ENCODE measurements at regions not wholly inside any gene's neighbourhood (a gene's known extent, or its start where the extent isn't known, plus 50 kb on each side); places are given as distances from the start of the nearest gene placed in this dataset.

- Histone ChIP-seq H3K9me3 (ENCODE audit: severe bottlenecking) (no peaks in the 10 kb centered on the region), H3K27ac (ENCODE audit: poor library complexity, severe bottlenecking) (no peak overlapping the region), H3K36me3 (ENCODE audit: low read depth) (no peaks in the 10 kb centered on the region), H3K4me3 (ENCODE audit: severe bottlenecking) (no peak overlapping the region), H3K27me3 (ENCODE audit: insufficient read depth, poor library complexity, severe bottlenecking) (no peaks in the 10 kb centered on the region), H3K4me1 (ENCODE audit: insufficient read depth, poor library complexity, severe bottlenecking) (no peaks in the 10 kb centered on the region)
- no peak for TF ChIP-seq CTCF (IDR thresholded peaks at IDR 0.05; ENCODE audit: poor library complexity, severe bottlenecking)
- ATAC-seq (ENCODE audit: low read depth), result no peak
- no peak for DNase-seq (ENCODE audit: low spot score)
These were observed 860.6 kb upstream of the CELF2 start for GRCh38 chr10:10156917-10157600.

GRCh38 chr10:10160821-10161312, 856.8 kb upstream of the CELF2 start:
- Histone ChIP-seq H3K4me3 (ENCODE audit: severe bottlenecking) (no peak overlapping the region), H3K9me3 (ENCODE audit: severe bottlenecking) (no peaks in the 10 kb centered on the region), H3K27ac (ENCODE audit: poor library complexity, severe bottlenecking) (no peak overlapping the region), H3K4me1 (ENCODE audit: insufficient read depth, poor library complexity, severe bottlenecking) (no peaks in the 10 kb centered on the region), H3K36me3 (ENCODE audit: low read depth) (no peaks in the 10 kb centered on the region), H3K27me3 (ENCODE audit: insufficient read depth, poor library complexity, severe bottlenecking) (no peaks in the 10 kb centered on the region)
- DNase-seq (ENCODE audit: low spot score) (no peak), ATAC-seq (ENCODE audit: low read depth) (no peak)
- TF ChIP-seq CTCF (IDR thresholded peaks at IDR 0.05; ENCODE audit: poor library complexity, severe bottlenecking), result no peak

GRCh38 chr10:10164848-10165247, 852.8 kb upstream of the CELF2 start:
- H3K27ac ChIP-seq (ENCODE audit: poor library complexity, severe bottlenecking), result no peak overlapping the region
- no peaks in the 10 kb centered on the region for H3K4me1 ChIP-seq (ENCODE audit: insufficient read depth, poor library complexity, severe bottlenecking)
- DNase-seq (ENCODE audit: low spot score) (no peak), ATAC-seq (ENCODE audit: low read depth) (no peak)
- no peaks in the 10 kb centered on the region for H3K27me3 ChIP-seq (ENCODE audit: insufficient read depth, poor library complexity, severe bottlenecking)
- no peaks in the 10 kb centered on the region for H3K9me3 ChIP-seq (ENCODE audit: severe bottlenecking)
- no peaks in the 10 kb centered on the region for H3K36me3 ChIP-seq (ENCODE audit: low read depth)
- no peak overlapping the region for H3K4me3 ChIP-seq (ENCODE audit: severe bottlenecking)
- no peak for TF ChIP-seq CTCF (IDR thresholded peaks at IDR 0.05; ENCODE audit: poor library complexity, severe bottlenecking)

GRCh38 chr10:10165415-10165814, 852.3 kb upstream of the CELF2 start:
- Histone ChIP-seq H3K36me3 (ENCODE audit: low read depth) (no peaks in the 10 kb centered on the region), H3K27ac (ENCODE audit: poor library complexity, severe bottlenecking) (no peak overlapping the region), H3K4me1 (ENCODE audit: insufficient read depth, poor library complexity, severe bottlenecking) (no peaks in the 10 kb centered on the region), H3K4me3 (ENCODE audit: severe bottlenecking) (no peak overlapping the region), H3K9me3 (ENCODE audit: severe bottlenecking) (no peaks in the 10 kb centered on the region), H3K27me3 (ENCODE audit: insufficient read depth, poor library complexity, severe bottlenecking) (no peaks in the 10 kb centered on the region)
- TF ChIP-seq CTCF (IDR thresholded peaks at IDR 0.05; ENCODE audit: poor library complexity, severe bottlenecking), result no peak
- ATAC-seq (ENCODE audit: low read depth) (no peak), DNase-seq (ENCODE audit: low spot score) (no peak)

- Histone ChIP-seq H3K27ac (ENCODE audit: poor library complexity, severe bottlenecking) (no peak overlapping the region), H3K36me3 (ENCODE audit: low read depth) (no peaks in the 10 kb centered on the region), H3K27me3 (ENCODE audit: insufficient read depth, poor library complexity, severe bottlenecking) (no peaks in the 10 kb centered on the region), H3K4me3 (ENCODE audit: severe bottlenecking) (no peak overlapping the region), H3K9me3 (ENCODE audit: severe bottlenecking) (no peaks in the 10 kb centered on the region), H3K4me1 (ENCODE audit: insufficient read depth, poor library complexity, severe bottlenecking) (no peaks in the 10 kb centered on the region)
- ATAC-seq (ENCODE audit: low read depth) (no peak), DNase-seq (ENCODE audit: low spot score) (no peak)
- no peak for TF ChIP-seq CTCF (IDR thresholded peaks at IDR 0.05; ENCODE audit: poor library complexity, severe bottlenecking)
These were observed 839.2 kb upstream of the CELF2 start for GRCh38 chr10:10178476-10178875.

All from RWPE2 (cell line).